NCI-H146 treated with DMSO at 0.1 percent for 48 hours (cell line): ENCODE measurements at regions not wholly inside any gene's neighbourhood (a gene's known extent, or its start where the extent isn't known, plus 50 kb on each side); places are given as distances from the start of the nearest gene placed in this dataset.
"Not testable (repeated sequence)": the region's sequence is repeated elsewhere in the genome, so short reads cannot be mapped to it uniquely, and the experiment has no call there.

Experiments
- DNase-seq: peaks from one replicate; lab custom pipeline; 2025; ENCODE audit not compliant: unreplicated experiment; lab: John Stamatoyannopoulos, UW

GRCh38 chr9:1907465-1907864 lies 107.7 kb upstream of the SMARCA2 start:
- no peak for DNase-seq

- DNase-seq, result no peak
These were observed 105.8 kb upstream of the SMARCA2 start for GRCh38 chr9:1909322-1909721.

- DNase-seq, result no peak
These were observed 104.8 kb upstream of the SMARCA2 start for GRCh38 chr9:1910269-1910811.

- no peak for DNase-seq
These were observed 101.4 kb upstream of the SMARCA2 start for GRCh38 chr9:1913631-1914330.

- no peak for DNase-seq
These were observed 99.1 kb upstream of the SMARCA2 start for GRCh38 chr9:1916095-1916494.

GRCh38 chr9:1916655-1917054 lies 98.5 kb upstream of the SMARCA2 start:
- no peak for DNase-seq

GRCh38 chr9:1917396-1917935 lies 97.7 kb upstream of the SMARCA2 start:
- DNase-seq, result no peak

- no peak for DNase-seq
These were observed 97.0 kb upstream of the SMARCA2 start for GRCh38 chr9:1918108-1918507.

GRCh38 chr9:1918622-1919021 lies 96.5 kb upstream of the SMARCA2 start:
- no peak for DNase-seq

- no peak for DNase-seq
These were observed 95.9 kb upstream of the SMARCA2 start for GRCh38 chr9:1919229-1919628.

GRCh38 chr9:1920386-1920785 lies 94.8 kb upstream of the SMARCA2 start:
- DNase-seq, result no peak

- no peak for DNase-seq
These were observed 93.1 kb upstream of the SMARCA2 start for GRCh38 chr9:1922026-1922425.

GRCh38 chr9:1927546-1927945 lies 87.6 kb upstream of the SMARCA2 start:
- DNase-seq, result no peak

GRCh38 chr9:1929134-1929533 lies 86.0 kb upstream of the SMARCA2 start:
- no peak for DNase-seq

- DNase-seq, result no peak
These were observed 85.4 kb upstream of the SMARCA2 start for GRCh38 chr9:1929722-1930244.

- DNase-seq, result not testable (repeated sequence)
These were observed 84.9 kb upstream of the SMARCA2 start for GRCh38 chr9:1930245-1930736.

- no peak for DNase-seq
These were observed 77.0 kb upstream of the SMARCA2 start for GRCh38 chr9:1938135-1938534.

GRCh38 chr9:1938675-1939170 lies 76.4 kb upstream of the SMARCA2 start:
- no peak for DNase-seq

GRCh38 chr9:1939466-1939865 lies 75.7 kb upstream of the SMARCA2 start:
- no peak for DNase-seq

- DNase-seq, result peak; percentile 27
These were observed 75.2 kb upstream of the SMARCA2 start for GRCh38 chr9:1939926-1940368.

GRCh38 chr9:1941989-1942388 lies 73.2 kb upstream of the SMARCA2 start:
- DNase-seq, result no peak
